GM18519 (cell line): ENCODE measurements at regions not wholly inside any gene's neighbourhood (a gene's known extent, or its start where the extent isn't known, plus 50 kb on each side); places are given as distances from the start of the nearest gene placed in this dataset.
"Not testable (repeated sequence)": the region's sequence is repeated elsewhere in the genome, so short reads cannot be mapped to it uniquely, and the experiment has no call there.

Source experiments
- ATAC-seq: cut with Tn5 transposase; IDR thresholded peaks from one replicate; pipeline ENCODE4 v1.9.1; 2021; ENCODE audit warnings: mild to moderate bottlenecking, moderate library complexity; ENCODE audit not compliant: unreplicated experiment, low FRiP score

DNA sequence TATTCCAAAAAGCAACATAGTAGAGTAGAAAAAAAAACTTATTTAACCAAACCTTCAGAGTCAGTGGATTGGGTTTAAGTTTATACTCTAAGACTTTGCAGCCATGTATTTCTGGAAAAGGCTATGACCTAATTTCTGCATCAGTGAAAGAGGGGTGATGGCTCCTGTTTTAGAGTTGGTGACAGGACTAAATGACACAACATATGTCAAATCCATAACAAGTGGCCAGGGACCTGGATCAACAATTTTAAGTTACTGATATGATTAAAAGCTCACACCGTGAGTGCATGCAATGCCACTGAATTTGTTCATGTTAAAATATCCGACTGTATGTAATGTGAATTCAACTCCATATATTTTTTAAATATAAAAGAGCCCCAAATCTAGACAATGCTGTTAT is 390.6 kb downstream of the TNS3 start:
- ATAC-seq, result no peak

- ATAC-seq, result no peak
Observed at GRCh38 chr7:47190462-47190861, 391.4 kb downstream of the TNS3 start.

GRCh38 chr7:47188653-47189315 is 393.1 kb downstream of the TNS3 start:
- ATAC-seq, result no peak

DNA sequence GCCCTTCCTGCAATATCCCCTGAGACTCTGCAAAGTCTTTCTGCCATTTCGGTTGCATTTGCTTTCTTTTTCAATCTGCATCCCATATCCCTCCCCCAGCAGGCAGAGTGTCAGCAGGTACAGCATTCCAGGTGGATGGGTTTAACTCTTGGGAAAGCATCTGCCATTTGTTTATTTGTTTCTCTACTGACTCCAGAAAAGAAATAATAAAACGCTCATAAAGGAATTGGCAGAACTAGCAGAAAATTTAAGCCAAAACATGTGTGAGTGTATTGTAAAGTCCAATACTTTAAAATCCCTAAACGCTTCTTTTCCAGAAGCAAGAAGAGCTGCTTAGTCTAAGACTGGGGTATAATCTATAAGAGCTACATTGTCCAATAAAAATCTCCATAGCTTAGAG is 393.8 kb downstream of the TNS3 start:
- ATAC-seq, result no peak

GRCh38 chr7:47186316-47186715 is 395.6 kb downstream of the TNS3 start:
- ATAC-seq, result peak; percentile 76

- no peak for ATAC-seq
Observed at GRCh38 chr7:47185839-47186238, 396.1 kb downstream of the TNS3 start.

DNA sequence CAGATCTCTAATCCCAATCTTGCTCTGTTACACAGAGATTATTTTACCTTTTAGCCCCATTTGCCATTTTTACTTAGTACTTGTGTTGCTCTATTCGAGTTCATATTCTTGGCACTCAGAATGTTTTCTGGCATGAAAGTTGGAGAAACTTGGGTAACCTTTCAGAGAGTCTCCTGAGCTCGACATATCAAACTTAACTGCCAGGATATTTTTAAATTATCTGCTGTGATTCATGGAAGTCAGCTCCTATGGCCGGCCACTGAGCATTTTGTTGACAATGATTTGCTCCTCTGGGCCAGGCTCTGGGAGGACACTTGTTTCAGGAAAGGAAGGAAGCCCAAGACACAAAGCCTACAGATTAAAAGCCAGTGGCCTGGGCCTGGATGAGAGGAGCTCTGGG is 396.7 kb downstream of the TNS3 start:
- ATAC-seq, result no peak

- ATAC-seq, result no peak
Observed at GRCh38 chr7:47183862-47184590, 397.9 kb downstream of the TNS3 start.

DNA sequence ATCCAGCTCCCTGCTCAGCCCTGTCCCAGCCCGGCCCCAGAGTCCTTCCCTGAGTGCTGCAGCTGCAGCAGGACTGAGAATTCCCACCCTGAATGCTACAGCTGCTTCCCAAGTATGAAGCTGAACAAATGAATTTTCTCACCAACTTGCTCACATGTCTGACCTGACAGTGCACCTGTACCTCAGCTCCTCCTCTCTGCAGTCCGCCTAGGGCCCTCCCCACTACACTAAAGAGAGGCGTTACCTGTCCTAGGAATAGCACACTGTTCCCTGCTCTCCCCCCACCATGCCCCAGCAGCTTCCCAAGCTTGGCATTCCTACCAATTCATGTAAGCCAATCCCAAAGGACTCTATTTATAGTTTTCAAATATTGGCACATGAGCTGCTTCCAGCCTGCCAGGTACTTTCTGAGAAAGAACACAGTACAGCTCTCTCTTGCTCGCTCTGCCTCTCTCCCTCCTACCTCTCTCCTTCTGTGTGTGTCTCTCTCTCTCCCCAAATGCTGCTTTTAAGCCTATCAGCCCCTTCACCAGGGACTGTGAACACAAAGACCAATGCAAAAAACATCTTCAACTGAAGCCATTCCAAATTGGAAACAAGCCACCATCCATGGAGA is 400.1 kb downstream of the TNS3 start:
- ATAC-seq, result no peak

- no peak for ATAC-seq
Observed at GRCh38 chr7:47180516-47180826, 401.4 kb downstream of the TNS3 start.

DNA sequence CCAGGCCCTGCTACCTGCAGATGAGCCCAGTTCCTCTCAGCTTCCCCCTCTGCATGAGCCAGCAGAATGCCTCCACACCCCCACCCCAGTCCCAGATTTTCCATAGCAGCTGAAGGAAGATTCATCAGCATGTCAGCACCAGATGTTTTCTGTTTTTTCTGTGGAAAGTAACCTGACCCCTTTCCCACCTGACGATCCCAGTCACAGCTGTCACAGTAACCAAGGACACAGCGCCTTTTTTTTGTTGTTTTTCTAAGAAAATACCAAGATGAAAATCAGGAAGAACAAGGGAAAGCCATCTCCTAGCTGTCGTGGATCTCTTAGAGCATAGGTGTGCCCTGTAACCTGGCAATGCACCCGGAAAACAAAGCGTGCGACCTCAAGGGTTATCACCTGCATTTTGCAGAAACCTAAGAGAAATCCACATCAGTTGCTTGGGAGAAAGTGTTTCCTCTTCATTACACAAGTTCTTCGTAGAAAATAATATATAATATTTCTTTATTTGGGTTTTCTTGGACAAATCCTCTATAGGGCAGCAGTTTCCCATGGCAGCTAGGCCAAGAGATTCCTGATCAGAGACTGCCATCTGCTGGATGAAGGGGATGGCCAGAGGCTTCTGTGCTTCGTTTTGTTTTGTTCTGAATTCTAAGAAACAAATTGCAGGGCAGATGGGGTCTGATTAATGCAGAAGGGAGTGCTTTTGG is 401.9 kb downstream of the TNS3 start:
- ATAC-seq, result no peak

- ATAC-seq, result not testable (repeated sequence)
Observed at GRCh38 chr7:47172602-47173539, 409.0 kb downstream of the TNS3 start.

GRCh38 chr7:47170516-47170915 is 411.4 kb downstream of the TNS3 start:
- ATAC-seq, result no peak

DNA sequence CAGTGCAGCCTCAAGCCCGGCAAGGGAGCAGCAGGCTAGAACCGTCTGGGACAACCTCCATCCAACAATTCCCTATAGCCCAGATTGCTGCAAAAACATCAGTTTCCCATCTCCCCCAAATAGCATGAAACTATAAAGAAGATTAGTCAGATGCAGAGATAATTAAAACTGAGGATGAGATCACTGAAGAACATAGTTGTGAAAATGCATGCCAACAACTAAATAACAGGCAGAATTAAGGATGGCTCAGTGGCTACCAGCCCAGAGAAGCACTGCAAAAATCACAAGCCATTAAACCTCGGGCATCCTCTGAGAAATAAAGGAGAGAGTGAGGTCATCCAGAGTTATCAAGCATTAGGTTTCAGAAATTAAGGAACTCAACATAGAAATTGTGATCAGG is 427.1 kb downstream of the TNS3 start:
- no peak for ATAC-seq

GRCh38 chr7:47153576-47153975 is 428.3 kb downstream of the TNS3 start:
- ATAC-seq, result no peak

DNA sequence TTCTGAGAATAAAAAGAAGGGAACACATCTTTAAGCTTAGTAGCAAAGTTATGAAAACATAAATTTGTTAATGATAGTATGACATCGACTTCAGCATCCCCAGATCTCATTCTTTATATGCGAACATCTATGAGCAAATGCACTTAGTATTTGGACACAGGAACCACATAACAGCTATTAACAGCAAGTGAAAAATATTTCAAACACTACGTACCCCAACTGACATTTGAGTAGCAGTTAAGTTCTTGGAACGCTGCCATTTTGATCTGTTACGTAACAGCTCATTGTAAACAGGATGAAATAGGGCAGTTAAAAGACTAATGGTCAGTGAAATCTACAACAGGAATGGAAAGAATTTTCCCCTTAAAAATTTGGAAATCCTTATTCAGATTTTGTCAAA is 428.9 kb downstream of the TNS3 start:
- no peak for ATAC-seq

GRCh38 chr7:47152307-47152706 is 429.6 kb downstream of the TNS3 start:
- ATAC-seq, result no peak

- ATAC-seq, result no peak
Observed at GRCh38 chr7:47150497-47151260, 431.2 kb downstream of the TNS3 start.

DNA sequence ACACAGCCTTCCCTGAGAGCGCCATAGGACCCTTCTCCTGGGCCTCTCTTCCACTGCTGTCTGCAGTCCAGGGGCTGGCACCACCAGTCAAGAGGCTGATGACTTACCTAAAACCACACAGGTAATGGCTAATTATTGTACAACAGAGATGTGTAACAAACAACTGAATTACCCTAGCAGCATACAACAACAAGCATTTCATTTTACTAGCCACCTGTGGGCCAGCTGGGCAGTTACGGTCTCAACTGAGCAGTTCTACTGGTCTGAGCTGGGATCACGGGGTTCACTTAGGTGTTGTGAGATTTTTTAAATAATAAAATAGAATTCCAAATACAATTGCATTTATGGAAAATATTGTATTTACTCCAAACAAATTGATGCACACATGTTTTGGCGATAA is 431.9 kb downstream of the TNS3 start:
- ATAC-seq, result no peak
